ENCODE measurements at regions not wholly inside any gene's neighbourhood (a gene's known extent, or its start where the extent isn't known, plus 50 kb on each side); places are given as distances from the start of the nearest gene placed in this dataset.

- TF ChIP-seq POLR2A (IDR thresholded peaks at IDR 0.05) (no peak), CTCF (IDR thresholded peaks at IDR 0.05) (no peak)
Observed at GRCh38 chr14:61641914-61642613, 53.2 kb upstream of the HIF1A start.
